NCI-H526 (cell line): ENCODE measurements at regions not wholly inside any gene's neighbourhood (a gene's known extent, or its start where the extent isn't known, plus 50 kb on each side); places are given as distances from the start of the nearest gene placed in this dataset.

Source experiments
- DNase-seq, 2 experiments: peaks; one replicate each; lab custom pipeline; 2025; lab: John Stamatoyannopoulos, UW

DNA sequence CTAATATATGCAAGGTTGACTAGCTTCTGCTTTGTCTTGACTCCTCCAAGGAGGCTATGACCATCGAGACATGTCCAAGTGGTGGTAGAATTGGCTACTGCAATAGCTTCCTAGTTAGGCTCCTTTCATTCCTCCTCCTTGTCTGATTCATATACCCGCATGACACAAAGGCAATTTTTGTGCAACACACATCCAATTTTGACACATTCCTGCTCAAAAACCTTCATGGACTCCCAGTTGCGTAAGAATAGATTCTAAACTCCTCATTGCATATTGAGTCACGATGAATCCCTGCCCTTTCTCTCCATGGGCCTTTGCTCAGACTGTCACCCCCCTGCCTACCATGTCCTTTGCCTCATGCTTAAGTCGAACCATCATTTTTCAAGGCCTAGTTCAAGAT is 344.5 kb downstream of the ACTL7B start:
- no peak for DNase-seq

DNA sequence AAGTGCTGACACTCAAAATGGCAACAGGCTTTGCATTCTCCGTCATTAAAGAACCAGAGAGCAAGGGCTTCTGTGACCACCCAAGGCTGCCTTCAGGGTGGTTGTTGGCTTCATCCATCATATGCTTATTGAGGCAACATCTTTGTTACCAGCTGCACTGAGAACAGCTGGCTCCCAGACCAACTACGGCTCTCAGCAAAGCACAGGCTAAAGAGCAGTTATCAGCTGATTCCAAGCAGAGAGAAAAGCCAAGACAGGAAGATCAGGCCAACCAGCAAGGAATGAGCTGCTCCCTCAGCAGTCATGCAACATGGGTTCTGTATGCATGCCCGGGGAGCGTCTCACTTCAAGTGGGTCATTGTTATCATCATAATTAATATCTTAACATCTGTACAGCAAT is 358.9 kb downstream of the ACTL7B start:
- no peak for DNase-seq

DNA sequence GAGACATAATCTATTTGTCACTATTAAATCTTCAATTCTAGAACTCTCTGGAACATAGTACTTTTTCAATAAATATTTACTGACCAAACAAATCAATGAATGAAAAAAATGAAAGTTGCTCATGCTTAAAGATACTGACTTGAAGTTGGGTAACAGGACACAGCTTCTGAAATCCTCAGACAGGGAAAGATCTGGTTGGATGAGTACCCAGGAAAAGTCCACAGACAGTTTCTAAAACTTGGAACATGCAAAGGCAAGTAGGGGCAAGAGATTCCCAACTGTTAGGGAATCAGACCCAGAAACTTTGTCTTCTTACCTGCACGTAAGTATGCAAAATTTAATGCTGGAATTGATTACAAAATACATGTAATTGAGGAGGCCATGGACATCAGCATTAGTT is 366.2 kb downstream of the ACTL7B start:
- DNase-seq, result no peak

DNA sequence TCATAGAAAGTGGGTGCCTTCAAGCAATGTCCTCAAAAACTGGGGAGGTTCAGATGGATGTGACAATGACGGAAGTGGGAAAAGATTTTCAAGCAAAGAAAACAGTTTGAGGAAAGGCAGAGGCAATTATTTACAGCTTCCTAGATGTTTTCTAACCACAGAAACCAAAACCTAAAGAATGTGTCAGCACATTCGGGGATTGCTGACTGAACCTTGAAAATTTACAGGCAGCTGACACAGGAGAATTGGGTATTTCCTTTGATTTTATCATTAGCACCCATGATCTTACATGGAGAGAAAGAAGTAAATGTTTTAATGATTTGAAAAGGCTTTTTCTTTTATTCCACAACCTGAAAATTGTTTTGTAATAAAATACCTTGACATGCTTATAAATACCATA is 369.0 kb downstream of the ACTL7B start:
- DNase-seq, result no peak

DNA sequence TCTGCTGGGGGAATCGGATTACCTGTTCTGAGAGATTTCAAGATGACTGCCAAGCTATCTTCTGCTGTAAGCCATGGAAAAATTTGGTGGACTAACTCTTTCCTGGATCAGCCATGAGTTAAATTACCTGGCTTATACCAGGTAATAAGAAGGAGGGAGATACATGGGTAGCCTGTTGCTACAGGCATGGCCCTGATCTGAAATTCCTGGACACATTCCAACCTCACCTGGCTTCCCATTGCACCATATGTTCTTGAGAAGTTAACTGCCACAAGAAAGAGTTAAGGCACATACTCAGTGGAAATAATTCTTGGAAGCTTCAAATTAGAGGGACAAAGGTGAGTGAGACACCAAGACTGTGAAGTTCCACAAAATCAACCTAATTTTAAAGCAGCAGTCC is 371.3 kb downstream of the ACTL7B start:
- no peak for DNase-seq

DNA sequence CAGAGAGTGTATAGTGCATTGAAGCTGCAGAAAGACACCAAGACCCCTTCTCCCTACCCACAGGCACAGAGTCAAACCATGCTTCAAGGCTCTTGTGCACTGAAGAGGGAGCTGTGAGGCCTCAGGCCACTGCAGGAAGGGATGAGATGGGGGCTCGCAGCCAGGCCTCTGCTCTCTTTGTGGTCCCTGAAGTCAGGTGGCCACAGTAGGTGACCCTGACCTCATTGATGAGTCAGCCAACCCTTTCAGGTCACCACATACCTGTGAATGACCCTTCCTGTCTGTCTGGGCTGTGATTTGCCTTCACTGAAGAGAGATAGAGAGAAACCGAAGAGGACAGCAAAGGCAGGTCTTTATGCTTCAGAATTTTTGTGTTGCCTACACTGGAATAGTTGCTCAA is 372.1 kb downstream of the ACTL7B start:
- DNase-seq, result no peak

DNA sequence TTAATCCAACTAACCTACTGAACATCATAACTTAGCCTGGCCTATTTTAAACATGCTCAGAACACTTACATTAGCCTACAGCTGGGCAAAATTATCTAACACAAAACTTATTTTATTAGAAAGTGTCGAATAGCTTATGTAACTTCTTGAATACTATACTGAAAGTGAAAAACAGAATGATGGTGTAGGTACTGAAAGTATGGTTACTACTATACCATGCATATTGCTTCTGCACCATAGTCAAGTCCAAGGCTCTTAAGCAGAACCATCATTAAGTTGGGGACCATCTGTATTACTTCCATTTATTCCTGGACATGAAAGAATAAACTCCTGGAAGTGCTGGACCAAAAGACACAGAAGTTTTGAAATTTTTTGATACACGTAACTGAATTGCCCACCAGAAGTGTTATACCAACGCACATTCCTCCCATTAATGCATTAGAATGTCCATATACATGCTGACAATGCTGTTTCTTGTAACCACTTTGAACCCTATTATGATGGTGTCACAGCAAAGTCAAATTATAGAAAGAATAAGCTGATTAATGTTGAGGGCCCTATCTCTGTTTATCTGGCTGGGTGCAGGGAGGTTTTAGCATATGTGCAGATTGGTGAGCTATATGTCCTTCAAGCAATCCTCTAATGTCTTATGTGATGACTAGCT is 375.7 kb downstream of the ACTL7B start:
- no peak for DNase-seq

DNA sequence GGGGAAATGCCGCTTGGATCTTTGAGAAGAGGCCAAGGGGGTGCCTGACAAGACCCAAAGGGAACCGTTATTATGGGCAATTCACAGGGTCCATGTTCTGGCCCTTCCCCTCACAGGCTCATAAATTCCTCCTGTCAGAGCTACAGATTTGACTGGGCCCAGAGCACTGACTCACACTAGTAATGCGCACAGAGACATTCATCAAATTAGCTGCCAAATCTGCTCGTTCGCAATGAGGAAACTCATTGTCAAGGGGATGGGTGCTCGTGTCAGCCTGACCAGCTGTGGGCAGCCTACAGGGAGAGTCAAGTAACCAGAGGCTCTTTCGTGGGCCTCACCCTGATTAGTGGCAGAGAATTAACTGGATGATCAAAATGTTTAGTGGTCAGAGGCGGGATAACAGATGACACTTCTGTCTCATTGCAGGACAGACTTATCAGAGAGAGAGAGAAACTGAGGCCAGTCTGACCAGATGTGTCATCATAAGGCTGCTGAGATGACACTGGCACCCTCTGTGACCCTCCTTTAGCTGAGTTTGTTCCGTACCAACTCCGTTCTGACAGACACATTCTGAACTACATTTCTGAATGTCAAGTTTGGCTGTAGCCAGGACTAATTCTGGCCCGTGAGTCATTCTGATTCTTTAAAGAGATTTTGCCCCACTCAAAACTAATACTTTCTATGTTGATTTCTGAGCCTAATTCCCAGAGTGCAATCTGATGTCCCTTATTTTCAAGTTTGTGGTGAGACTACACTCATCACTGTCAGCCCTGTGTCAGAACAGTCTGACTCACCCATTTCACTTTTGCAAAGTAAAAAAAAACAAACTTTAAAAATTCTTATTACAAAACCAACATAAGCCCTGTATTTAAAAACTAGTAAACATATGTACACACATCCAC is 377.1 kb downstream of the ACTL7B start:
- DNase-seq, result no peak

DNA sequence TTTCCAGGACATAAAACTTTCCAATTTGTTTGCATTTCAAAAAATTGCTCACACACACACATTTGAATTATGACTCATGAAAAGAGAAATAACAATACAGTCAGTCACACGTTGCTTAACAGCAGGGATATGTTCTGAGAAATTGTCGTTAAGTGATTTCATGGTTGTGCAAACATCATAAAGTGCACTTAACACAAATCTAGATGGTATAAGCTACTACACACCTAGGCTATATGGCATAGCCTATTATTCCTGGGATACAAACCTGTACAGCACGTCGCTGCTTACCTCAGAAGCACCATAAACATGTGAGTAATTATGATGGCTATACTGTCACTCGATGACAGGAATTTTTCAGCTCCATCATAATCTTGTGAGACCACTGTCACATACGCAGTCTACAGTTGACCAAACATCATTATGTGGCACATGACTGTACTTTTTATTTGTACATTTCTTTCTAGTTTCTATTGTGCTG is 378.2 kb downstream of the ACTL7B start:
- no peak for DNase-seq

DNA sequence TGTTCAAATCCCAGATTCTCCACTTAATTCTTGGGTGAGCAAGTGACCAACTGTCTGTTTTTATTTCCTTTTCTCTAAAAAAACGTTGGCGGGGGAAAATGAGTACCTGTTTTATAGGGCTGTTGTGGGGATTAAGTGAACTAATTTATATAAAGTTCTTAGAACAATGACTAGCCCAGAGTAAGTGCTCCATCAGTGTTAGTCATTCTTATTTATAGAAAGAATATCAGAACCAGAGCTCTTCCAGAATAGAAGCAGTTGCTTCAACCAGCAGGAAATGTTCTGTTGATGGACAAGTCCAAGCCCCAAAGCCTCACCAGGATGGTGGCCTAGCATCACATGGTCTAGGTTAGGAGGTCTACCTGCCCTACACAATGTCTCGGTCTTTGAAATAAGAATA is 379.2 kb downstream of the ACTL7B start:
- no peak for DNase-seq

DNA sequence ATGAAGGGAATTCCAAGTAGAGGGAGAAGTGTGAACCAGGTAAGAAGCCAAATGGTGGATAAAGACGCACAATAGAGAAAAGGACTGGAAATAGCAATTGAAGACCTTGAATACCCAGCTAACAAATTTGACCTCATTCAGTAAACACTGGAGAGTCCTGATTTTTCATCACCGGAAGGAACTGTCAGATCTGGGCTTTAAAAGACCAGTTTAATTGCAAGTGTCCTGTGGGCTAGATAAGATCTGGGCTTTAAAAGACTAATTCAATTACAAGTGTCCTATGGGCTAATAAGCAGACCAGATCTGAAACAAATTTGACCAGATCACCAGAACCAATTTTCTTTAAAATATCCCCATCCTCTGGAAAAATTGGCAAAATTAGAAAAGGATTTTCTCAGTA is 380.0 kb downstream of the ACTL7B start:
- no peak for DNase-seq

DNA sequence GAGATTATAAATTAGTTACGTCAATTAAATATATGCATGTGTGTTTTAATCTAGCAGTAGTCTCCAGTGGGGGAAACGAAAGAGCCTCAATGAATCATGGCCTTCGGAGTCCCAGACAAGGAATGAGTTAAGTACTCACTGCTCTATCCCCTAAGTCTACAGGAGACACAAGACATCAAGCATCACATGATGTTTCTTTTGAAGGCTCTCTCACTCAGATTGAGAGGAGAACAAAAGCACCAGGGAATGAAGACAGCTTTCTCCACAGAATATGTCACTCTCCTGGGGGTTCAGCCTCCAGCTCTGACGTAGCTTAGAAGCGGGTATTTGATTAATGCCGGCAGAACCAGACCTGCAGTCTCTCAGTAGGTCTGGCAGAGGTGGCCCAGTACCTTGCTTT is 381.4 kb downstream of the ACTL7B start:
- no peak for DNase-seq

DNA sequence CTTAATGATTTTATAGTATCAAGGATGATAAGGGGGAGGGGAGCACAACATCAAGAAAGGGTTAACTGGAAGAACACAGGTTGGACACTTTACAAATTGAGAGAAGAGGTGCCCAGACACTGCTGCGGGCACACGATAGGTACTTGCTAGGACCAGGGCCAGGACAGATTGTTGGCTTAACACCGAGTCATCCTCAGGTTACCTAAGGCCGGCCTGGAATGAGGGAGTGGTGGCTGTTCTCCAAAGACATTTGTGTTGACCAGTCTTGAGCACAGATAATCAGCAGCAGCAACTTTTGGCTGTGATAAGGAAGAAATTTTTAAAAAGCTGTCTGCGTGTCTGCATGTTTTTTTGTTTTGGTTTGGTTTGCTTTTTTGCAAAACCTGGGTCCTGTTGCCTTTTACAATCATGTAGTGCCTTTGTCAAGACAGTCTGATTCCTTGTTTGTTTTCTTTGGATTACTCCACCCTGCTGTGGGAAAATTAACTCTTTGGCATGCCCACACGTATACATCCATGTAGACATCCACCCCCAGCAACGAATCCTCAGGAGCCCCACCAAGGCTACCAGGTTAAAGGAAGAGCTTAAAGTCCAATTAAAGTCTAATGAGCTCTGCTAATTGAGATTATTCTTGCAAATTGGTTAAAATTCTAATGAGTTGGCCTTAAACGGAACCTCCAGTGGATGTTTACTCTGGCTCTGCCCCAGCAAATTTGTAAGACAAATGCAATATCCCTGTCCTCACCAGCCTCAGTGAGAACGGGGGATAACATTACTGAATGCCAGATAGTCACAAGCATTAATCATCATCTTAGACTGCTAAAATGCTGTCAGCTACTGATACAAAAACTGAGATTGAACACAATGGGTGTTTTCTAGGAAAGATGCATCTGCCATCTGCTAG is 382.3 kb downstream of the ACTL7B start:
- peak; percentile 5 to 15 for DNase-seq

DNA sequence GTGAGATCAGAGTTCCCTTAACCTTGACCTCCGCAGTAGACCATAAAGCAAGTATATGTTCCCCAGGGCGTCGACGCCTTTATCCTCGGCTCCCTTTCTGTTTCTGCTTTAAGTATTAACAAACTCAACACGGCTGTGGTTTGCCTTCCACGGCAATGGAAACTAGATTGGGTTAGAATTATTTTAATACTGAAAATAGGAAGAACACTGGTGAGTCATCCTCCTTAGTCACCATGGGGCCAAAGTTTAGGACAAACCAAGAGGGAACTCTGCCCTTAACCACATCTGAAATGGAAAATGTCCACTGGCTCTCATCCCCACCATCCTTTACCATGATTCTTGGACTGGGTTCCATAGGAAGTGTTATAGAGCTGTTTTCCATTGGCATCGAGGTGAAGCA is 386.1 kb downstream of the ACTL7B start:
- no peak for DNase-seq

DNA sequence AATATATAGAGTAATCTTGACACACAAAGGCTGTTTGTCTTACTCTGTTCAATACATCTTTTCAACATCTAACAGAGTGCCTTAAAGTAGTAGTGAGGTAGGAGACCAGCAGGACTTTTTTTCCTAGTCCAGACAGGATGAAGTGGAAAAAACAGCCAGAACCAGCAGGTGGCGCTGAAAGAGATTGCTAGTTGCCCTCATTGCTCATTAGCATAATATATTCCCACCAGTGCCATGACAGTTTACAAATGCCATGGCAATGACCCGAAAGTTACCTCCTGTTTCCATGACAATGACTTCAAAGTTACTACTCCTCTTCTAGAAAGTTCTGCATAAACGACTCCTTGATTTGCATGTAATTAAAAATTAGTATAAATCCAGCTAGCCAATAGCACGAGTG is 387.4 kb downstream of the ACTL7B start:
- peak in 1 of 2 experiments; percentile 16 for DNase-seq

DNA sequence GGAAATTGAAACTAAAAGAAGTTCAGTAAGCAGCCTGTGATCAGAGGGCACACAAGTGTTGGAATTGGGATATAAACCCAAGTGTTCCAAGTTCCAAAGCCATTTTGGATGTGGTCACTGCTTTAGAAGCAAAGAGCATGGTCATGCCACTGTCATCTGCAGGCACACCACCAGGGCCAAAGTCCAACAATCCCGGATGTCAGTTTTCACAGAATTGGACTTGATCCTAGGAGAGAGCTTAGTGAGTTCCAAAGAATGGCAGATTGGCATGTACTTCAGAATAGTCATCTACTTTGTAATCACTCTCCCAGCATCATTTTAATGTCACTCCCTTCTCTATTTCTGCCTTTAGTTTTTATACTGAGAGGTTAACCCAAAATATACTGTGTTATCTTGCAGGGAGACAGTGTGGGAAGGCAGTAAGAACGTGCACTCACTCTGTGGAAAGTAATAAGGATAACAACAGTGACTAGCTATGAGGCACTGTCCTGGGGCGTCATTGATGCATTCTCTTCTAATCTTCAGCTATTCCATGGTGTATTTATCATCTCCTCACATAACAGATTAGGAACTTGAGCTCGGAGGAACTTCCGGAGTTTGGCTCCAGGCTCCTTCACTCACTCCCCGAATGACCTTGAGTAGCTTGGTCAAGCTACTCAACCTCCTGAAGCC is 388.0 kb downstream of the ACTL7B start:
- DNase-seq, result no peak

DNA sequence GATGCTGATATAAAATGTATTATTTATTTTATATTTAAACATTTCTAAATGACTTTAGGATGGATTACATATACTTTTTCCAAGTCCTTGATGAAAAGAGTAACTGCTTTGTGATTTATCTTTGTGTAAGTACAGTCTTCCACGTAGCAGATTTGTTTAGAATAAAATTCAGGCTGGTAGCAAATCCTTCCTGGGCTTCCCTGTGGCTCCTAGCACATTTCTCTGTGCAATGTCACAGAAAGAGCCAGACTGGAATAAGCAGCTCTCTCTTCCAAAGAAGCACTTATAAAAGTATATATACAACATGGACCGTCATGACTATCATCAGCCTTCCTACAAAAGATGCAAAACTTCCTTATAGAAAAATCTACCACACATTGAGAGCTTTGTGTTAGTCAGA is 388.6 kb downstream of the ACTL7B start:
- no peak for DNase-seq

DNA sequence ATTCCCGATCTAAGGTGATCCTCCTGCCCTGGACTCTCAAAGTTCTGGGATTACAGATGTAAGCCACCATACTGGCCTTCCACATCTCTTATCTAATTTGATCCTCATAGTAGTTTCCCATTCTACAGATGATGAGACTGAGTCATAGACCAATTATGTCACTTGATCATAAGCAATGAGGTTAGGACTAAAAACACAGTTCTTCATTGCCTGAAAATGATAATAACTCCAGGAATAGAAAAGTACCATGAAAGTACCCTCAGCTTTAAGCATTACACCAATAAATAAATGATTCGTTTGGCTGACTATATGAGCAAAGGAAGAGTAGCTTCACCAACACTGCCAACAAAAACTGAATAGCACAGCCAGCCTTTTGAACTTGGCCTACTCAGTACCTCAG is 389.5 kb downstream of the ACTL7B start:
- no peak for DNase-seq

DNA sequence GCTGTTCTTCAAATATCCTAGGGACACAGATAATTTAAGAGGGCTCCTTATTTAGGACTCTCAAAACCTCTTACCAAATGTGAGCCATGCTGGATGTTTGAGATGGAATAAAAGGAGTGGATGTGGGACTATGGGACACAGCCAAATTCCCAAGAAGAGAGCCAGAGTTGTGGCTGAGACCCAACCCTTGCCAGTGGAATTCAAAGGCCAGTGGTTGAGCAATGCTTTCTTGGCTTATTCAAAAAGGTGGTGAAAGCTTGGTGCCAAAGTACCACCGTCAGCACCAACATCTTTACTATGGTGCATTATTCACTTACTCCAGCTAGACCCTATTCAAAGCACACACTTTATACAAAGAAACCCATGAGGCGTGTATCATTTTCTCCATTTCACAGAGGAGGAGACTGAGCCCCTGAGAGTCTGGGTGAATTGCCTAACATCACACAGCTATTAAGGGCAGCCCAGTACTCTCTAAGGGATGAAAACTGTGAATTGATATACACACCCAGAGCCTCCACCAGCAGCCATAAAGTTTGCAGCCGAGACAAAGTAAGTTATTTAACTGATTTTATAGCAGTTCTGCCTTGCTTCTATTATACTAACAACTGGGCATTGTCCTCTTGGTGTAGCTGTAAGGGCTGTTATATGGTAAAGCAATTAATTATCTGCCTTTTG is 391.7 kb downstream of the ACTL7B start:
- no peak for DNase-seq

DNA sequence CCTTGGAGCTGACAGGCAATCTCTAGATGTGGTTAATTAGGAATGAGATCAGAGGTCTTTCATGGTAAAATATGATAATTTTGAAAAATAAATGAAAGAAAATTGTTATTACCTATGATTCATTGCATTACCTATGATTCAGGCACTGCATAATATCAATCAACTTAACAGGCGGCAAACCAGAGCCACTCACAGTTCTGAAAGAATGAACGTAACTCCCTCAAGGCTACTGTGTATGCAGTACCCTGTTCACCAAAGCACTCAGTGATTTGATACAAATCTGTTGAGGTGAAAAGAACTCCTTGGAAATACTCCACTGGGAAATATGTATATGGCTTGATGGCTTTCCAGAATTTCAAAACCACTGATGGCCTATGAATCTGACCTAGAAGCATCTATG is 398.9 kb downstream of the ACTL7B start:
- no peak for DNase-seq

DNA sequence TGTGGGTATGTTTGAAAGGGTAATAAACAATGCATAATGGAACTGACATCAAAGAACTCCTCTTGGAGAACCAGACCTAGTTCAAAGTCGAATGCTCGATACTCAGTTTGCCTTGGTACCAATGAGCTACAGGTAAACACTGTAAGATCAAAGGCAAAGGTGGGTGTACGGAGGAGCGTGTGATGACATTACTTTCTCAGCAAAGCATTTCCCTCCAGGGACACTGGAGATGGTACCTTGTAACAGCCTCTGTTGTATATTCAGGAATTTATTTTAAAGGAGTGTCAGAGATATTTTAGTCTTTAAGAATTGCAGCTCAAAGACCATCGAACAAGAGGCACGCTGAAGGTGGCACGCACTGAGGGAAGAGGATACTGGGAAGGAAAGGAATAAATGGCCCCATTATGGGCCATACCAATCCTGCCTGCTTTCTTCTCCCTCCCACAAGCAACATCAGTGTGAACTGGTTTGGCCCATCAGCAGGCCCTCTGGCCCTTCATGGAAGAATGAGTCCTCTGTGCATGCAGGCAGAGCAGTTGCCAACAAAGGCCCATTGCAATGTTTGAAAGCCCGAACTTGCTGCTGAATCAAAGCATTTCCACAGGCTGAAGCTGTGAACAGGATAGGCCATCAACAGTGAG is 410.2 kb downstream of the ACTL7B start:
- DNase-seq, result no peak
